Fibroblast of lung (primary cell): ENCODE measurements at regions not wholly inside any gene's neighbourhood (a gene's known extent, or its start where the extent isn't known, plus 50 kb on each side); places are given as distances from the start of the nearest gene placed in this dataset.

Experiments used
- EZH2 ChIP-seq: IDR thresholded peaks from 2 replicates; pipeline ENCODE4 v1.5.1; 2012; ENCODE audit warnings: low read length, control low read depth, mild to moderate bottlenecking; ENCODE audit errors: missing control alignments
- TF ChIP-seq, protein P1 (sequence below), 2 donors: IDR thresholded peaks in 1 of 2; conservative IDR thresholded peaks in 1 of 2; 1 replicate in 1 of 2; 2 replicates in 1 of 2; pipeline ENCODE4 v1.5.1; 2011 to 2012; ENCODE audit warnings: low read length in 2 of 2, control low read depth in 1 of 2, inconsistent platforms in 1 of 2, low read depth in 1 of 2, mild to moderate bottlenecking in 1 of 2

- TF ChIP-seq, protein P1, sequence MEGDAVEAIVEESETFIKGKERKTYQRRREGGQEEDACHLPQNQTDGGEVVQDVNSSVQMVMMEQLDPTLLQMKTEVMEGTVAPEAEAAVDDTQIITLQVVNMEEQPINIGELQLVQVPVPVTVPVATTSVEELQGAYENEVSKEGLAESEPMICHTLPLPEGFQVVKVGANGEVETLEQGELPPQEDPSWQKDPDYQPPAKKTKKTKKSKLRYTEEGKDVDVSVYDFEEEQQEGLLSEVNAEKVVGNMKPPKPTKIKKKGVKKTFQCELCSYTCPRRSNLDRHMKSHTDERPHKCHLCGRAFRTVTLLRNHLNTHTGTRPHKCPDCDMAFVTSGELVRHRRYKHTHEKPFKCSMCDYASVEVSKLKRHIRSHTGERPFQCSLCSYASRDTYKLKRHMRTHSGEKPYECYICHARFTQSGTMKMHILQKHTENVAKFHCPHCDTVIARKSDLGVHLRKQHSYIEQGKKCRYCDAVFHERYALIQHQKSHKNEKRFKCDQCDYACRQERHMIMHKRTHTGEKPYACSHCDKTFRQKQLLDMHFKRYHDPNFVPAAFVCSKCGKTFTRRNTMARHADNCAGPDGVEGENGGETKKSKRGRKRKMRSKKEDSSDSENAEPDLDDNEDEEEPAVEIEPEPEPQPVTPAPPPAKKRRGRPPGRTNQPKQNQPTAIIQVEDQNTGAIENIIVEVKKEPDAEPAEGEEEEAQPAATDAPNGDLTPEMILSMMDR (conservative IDR thresholded peaks at IDR 0.05 in 1 of 2, IDR thresholded peaks at IDR 0.05 in 1 of 2; ENCODE audit: low read depth in 1 of 2, low read length in 2 of 2) = no peak
- no peak for TF ChIP-seq EZH2
Observed at GRCh38 chr3:147962408-147963164, 553.4 kb downstream of the ZIC1 start.
